Vagina (tissue), 2 donors: ENCODE measurements at regions not wholly inside any gene's neighbourhood (a gene's known extent, or its start where the extent isn't known, plus 50 kb on each side); places are given as distances from the start of the nearest gene placed in this dataset.

Experiments
- CTCF ChIP-seq, 3 experiments: fragments of 450-650 bp in 2 of 3; fragments of 200-600 bp in 1 of 3; sonication (generic) in 1 of 3; IDR thresholded peaks; one replicate each; pipeline ENCODE4 v1.5.1; 2017 to 2019; ENCODE audit warnings: antibody characterized with exemption in 3 of 3, mild to moderate bottlenecking in 2 of 3, moderate library complexity in 2 of 3
- POLR2A ChIP-seq, 2 donors: fragments of 450-650 bp; IDR thresholded peaks; one replicate each; pipeline ENCODE4 v1.6.1; 2017; ENCODE audit warnings: antibody characterized with exemption in 2 of 2, mild to moderate bottlenecking in 2 of 2, moderate library complexity in 2 of 2
- POLR2AphosphoS5 ChIP-seq, 2 donors: sonication (generic); formaldehyde crosslinking; IDR thresholded peaks; one replicate each; pipeline ENCODE4 v1.9.0; 2017; ENCODE audit warnings: antibody characterized with exemption in 2 of 2, mild to moderate bottlenecking in 2 of 2, low read depth in 1 of 2; ENCODE audit not compliant: insufficient read depth in 1 of 2

DNA sequence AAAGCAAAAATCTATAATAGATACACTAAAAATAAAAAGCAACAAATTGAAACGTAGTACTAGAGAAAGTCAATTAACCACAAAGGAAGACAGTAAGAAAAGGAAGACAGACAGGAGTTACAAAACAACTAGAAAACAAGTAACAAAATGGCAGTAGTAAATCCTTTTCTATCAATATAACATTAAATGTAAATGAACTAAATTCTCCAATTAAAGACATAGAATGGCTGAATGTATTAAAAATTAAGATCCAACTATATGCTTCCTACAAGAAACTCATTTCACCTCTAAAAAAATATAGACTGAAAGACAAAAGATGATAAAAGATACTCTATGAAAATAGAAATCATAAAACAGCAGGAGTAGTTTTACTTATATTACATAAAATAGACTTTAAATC lies 79.1 kb downstream of the CTH start:
- TF ChIP-seq CTCF (IDR thresholded peaks at IDR 0.05), result no peak
- no peak for TF ChIP-seq POLR2A (IDR thresholded peaks at IDR 0.05)
- TF ChIP-seq POLR2AphosphoS5 (IDR thresholded peaks at IDR 0.05; ENCODE audit: insufficient read depth in 1 of 2, low read depth in 1 of 2), result no peak
